PFSK-1 (cell line): ENCODE measurements at regions not wholly inside any gene's neighbourhood (a gene's known extent, or its start where the extent isn't known, plus 50 kb on each side); places are given as distances from the start of the nearest gene placed in this dataset.

ENCODE experiments used
- FOXP2 ChIP-seq: optimal IDR thresholded peaks from 2 replicates; pipeline ENCODE3; 2011; ENCODE audit warnings: borderline replicate concordance, control low read depth, inconsistent platforms; ENCODE audit not compliant: insufficient read depth; ENCODE audit errors: extremely low read length, extremely low read depth
- POLR2AphosphoS5 ChIP-seq: IDR thresholded peaks from 2 replicates; pipeline ENCODE4 v1.6.1; 2012; ENCODE audit warnings: low read depth, mild to moderate bottlenecking, control low read depth, low read length, moderate library complexity
- SIN3A ChIP-seq: IDR thresholded peaks from 2 replicates; pipeline ENCODE4 v1.6.1; 2012; ENCODE audit warnings: mild to moderate bottlenecking, low read length, moderate library complexity, borderline replicate concordance; ENCODE audit not compliant: insufficient read depth
- TAF1 ChIP-seq: IDR thresholded peaks from 2 replicates; pipeline ENCODE4 v1.6.1; 2012; ENCODE audit warnings: low read length, control low read depth, borderline replicate concordance; ENCODE audit not compliant: insufficient read depth
- TF ChIP-seq, protein P1 (sequence below), 2 experiments: IDR thresholded peaks; 2 replicates each; pipeline versions ENCODE4 v1.6.1 to v1.8.0; 2011 to 2012; ENCODE audit warnings: low read depth in 2 of 2, low read length in 2 of 2, control low read depth in 1 of 2, inconsistent platforms in 1 of 2, mild to moderate bottlenecking in 1 of 2, moderate library complexity in 1 of 2; ENCODE audit not compliant: insufficient read depth in 1 of 2

DNA sequence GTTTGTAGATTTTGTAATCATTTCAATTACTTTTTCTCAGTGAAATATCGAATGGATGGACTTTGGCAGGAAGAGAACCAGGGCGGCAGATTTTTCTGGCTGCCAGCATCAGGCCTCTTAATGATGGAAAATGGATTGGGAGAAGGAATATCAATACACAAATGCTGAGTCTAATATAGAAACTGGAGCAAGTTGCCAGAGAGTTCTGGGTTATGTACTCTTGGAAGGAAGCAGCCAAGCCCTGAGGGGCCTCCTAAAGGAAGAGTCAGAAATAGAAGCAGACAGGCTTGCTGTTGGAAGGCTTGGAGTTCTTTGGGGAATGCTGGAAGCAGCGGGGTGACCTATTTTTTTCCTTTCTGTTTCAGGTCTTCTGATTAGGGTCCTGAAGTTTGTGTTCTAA is 428.6 kb downstream of the DMAC1 start:
- TF ChIP-seq FOXP2, result no peak
- no peak for TF ChIP-seq POLR2AphosphoS5
- no peak for TF ChIP-seq SIN3A
- TF ChIP-seq, protein P1, sequence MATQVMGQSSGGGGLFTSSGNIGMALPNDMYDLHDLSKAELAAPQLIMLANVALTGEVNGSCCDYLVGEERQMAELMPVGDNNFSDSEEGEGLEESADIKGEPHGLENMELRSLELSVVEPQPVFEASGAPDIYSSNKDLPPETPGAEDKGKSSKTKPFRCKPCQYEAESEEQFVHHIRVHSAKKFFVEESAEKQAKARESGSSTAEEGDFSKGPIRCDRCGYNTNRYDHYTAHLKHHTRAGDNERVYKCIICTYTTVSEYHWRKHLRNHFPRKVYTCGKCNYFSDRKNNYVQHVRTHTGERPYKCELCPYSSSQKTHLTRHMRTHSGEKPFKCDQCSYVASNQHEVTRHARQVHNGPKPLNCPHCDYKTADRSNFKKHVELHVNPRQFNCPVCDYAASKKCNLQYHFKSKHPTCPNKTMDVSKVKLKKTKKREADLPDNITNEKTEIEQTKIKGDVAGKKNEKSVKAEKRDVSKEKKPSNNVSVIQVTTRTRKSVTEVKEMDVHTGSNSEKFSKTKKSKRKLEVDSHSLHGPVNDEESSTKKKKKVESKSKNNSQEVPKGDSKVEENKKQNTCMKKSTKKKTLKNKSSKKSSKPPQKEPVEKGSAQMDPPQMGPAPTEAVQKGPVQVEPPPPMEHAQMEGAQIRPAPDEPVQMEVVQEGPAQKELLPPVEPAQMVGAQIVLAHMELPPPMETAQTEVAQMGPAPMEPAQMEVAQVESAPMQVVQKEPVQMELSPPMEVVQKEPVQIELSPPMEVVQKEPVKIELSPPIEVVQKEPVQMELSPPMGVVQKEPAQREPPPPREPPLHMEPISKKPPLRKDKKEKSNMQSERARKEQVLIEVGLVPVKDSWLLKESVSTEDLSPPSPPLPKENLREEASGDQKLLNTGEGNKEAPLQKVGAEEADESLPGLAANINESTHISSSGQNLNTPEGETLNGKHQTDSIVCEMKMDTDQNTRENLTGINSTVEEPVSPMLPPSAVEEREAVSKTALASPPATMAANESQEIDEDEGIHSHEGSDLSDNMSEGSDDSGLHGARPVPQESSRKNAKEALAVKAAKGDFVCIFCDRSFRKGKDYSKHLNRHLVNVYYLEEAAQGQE (IDR thresholded peaks at IDR 0.05; ENCODE audit: insufficient read depth in 1 of 2, low read depth in 2 of 2, low read length in 2 of 2), result peak in 1 of 2 experiments; percentile 16; a peak in 1 of 4 replicates
- TF ChIP-seq TAF1, result no peak

GRCh38 chr9:7370381-7370780 is 429.2 kb downstream of the DMAC1 start:
- TF ChIP-seq FOXP2 (no peak), TAF1 (no peak)
- TF ChIP-seq, protein P1 (IDR thresholded peaks at IDR 0.05; ENCODE audit: insufficient read depth in 1 of 2, low read depth in 2 of 2, low read length in 2 of 2), result peak; percentile 78 to 90

DNA sequence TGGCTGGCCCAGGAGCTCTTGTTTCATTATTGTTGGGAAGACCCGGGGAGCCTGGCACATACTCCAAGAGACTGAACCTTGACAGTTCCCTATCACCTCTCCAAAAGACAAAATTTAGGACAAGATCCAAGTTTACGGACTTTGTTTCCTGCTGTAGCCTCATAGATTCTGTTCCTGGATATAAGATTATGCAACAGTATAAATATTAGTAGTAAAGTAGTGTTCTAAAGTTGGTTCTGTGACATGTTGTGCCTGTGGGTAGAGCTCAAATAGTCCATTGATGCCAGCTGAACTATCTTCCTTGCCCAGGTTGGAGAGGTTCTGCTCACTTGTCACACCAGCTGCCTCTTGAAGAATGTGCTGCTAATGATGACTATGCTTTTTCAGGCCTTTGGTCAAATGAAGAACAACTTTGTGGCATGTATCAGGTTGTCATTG is 430.2 kb downstream of the DMAC1 start:
- TF ChIP-seq FOXP2 (no peak), POLR2AphosphoS5 (no peak)

- TF ChIP-seq TAF1, result no peak
- no peak for TF ChIP-seq POLR2AphosphoS5
- TF ChIP-seq, protein P1 (IDR thresholded peaks at IDR 0.05; ENCODE audit: insufficient read depth in 1 of 2, low read depth in 2 of 2, low read length in 2 of 2), result no peak
- no peak for TF ChIP-seq FOXP2
- no peak; the same call in 1 of the 2 replicates for TF ChIP-seq SIN3A
Observed at GRCh38 chr9:7368410-7369292, 430.9 kb downstream of the DMAC1 start.

DNA sequence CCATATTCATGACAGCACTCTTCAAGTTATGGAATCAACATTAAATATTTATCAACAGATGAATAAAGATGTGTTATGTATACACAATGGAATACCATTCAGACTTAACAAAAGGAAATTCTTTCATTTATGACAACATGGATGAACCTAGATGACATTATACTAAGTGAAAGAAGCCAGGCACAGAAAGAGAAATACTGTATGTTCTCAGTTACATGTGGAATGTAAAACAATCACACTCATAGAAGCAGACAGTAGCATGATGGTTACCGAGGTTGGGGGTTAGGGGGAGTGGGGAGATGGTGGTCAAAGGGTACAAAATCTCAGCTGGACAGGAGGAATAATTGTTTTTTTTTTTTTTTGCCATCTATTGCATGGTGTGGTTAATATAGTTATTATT is 431.9 kb downstream of the DMAC1 start:
- TF ChIP-seq POLR2AphosphoS5 (no peak), SIN3A (no peak), TAF1 (no peak), FOXP2 (no peak)
- TF ChIP-seq, protein P1 (IDR thresholded peaks at IDR 0.05; ENCODE audit: insufficient read depth in 1 of 2, low read depth in 2 of 2, low read length in 2 of 2), result no peak
